Renal pelvis (tissue), 1 donor: ENCODE measurements at regions not wholly inside any gene's neighbourhood (a gene's known extent, or its start where the extent isn't known, plus 50 kb on each side); places are given as distances from the start of the nearest gene placed in this dataset.

Experiments
- DNase-seq: peaks from one replicate; pipeline ENCODE4 v3.0.0-alpha.2; 2013

GRCh38 chr5:72619251-72619650, 112.0 kb upstream of the ZNF366 start:
- no peak for DNase-seq

- DNase-seq: no peak
These were observed 111.5 kb upstream of the ZNF366 start for GRCh38 chr5:72618708-72619107.

GRCh38 chr5:72615061-72615460, 107.9 kb upstream of the ZNF366 start:
- DNase-seq: no peak

GRCh38 chr5:72613515-72613914, 106.3 kb upstream of the ZNF366 start:
- DNase-seq: no peak

- no peak for DNase-seq
These were observed 105.6 kb upstream of the ZNF366 start for GRCh38 chr5:72612810-72613209.

GRCh38 chr5:72611118-72611730, 104.0 kb upstream of the ZNF366 start:
- peak; percentile 58 for DNase-seq

GRCh38 chr5:72608926-72609325, 101.7 kb upstream of the ZNF366 start:
- no peak for DNase-seq

GRCh38 chr5:72608297-72608696, 101.1 kb upstream of the ZNF366 start:
- DNase-seq: peak; percentile 49

- no peak for DNase-seq
These were observed 100.2 kb upstream of the ZNF366 start for GRCh38 chr5:72607381-72607780.

GRCh38 chr5:72606525-72606924, 99.3 kb upstream of the ZNF366 start:
- DNase-seq: no peak

- no peak for DNase-seq
These were observed 98.4 kb upstream of the ZNF366 start for GRCh38 chr5:72605632-72606031.

GRCh38 chr5:72604798-72605154, 97.6 kb upstream of the ZNF366 start:
- DNase-seq: no peak

GRCh38 chr5:72604111-72604797, 97.0 kb upstream of the ZNF366 start:
- DNase-seq: no peak

- DNase-seq: no peak
These were observed 95.8 kb upstream of the ZNF366 start for GRCh38 chr5:72602696-72603685.

GRCh38 chr5:72601861-72602260, 94.7 kb upstream of the ZNF366 start:
- no peak for DNase-seq

GRCh38 chr5:72600391-72600981, 93.3 kb upstream of the ZNF366 start:
- no peak for DNase-seq

- DNase-seq: no peak
These were observed 92.5 kb upstream of the ZNF366 start for GRCh38 chr5:72599519-72600370.

- DNase-seq: no peak
These were observed 91.8 kb upstream of the ZNF366 start for GRCh38 chr5:72599065-72599433.

GRCh38 chr5:72598401-72599064, 91.3 kb upstream of the ZNF366 start:
- no peak for DNase-seq

GRCh38 chr5:72597456-72597948, 90.3 kb upstream of the ZNF366 start:
- no peak for DNase-seq

GRCh38 chr5:72596956-72597355, 89.7 kb upstream of the ZNF366 start:
- no peak for DNase-seq
